ENCODE measurements at regions not wholly inside any gene's neighbourhood (a gene's known extent, or its start where the extent isn't known, plus 50 kb on each side); places are given as distances from the start of the nearest gene placed in this dataset.

DNA sequence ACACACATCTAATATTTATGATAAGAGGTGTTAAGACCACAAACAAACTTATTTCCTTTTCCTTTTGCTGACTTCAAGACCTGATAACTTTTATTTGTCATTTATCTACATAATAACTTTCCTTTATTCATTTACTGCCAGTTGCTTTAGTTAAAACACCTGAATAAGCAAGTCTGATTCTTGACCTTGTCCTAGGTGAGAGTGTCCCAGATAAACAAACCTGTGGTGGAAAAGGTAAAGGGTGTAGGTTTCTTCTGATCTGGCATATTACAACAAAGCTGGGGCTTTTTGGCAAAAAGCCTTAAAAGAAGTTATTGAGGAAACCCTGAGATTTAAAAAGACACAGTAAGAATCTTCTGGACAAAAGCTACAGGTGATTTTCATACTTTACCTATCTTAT, 191.5 kb downstream of the ZBBX start:
- DNase-seq = no peak

DNA sequence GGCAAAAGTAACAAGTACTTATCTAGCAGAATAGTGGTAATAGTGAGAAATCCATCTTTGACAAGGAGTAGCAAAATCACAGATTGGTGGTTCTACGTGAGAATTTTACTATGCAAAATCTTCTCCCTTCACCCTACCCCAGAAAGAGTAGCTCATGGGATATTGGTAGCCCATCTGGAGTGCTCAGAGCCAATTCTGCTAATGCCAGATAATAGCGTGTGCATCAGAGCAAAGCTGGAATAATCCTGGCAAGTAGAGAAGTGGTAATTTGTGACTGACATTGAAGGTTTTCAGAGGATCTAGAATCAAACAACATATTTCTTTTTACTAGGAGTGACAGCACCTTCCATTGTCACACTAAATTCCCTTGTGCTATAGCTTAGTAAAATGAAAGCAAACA, 192.9 kb downstream of the ZBBX start:
- no peak for DNase-seq

- DNase-seq = no peak
These were observed 195.6 kb downstream of the ZBBX start for GRCh38 chr3:167184511-167184910.

DNA sequence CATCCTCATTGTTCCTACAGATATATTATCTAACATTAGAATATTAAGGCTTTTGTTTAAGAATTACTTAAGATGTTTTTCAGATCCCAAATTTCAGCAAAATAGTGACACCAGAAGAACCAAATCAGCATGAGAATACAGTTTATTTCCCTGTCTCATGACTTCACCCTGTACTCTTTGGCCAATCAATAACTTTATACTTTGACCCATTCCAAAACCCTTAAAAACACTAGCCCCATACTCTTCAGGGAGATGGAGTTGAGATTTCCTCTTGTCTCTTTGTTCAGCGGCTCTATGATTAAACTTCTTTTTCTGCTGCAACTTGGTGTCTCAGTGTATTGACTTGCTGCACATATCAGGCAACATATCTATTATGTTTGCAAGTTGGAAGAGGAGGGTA, 207.7 kb downstream of the ZBBX start:
- no peak for DNase-seq

DNA sequence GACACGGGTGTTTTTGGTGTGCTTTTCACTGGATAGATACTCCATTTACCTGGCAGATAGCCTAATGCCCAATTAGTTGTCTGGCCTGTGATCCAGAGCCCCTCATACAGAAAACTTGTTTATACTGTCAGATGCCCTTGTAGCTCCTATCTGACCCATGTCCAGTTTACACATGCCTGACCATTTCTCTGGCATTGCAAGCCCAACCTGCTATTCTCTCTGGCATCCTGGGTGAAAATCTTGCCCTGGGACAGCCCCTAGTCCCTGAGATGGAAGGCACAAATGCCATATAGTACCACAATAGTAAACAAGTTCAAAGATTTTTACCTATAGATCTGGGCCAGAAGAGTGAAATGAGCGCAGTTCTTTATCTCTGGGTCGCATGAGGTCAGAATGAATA, 212.6 kb downstream of the ZBBX start:
- no peak for DNase-seq

GRCh38 chr3:167166594-167167253, 213.4 kb downstream of the ZBBX start:
- DNase-seq = no peak

GRCh38 chr3:167166012-167166411, 214.1 kb downstream of the ZBBX start:
- no peak for DNase-seq

DNA sequence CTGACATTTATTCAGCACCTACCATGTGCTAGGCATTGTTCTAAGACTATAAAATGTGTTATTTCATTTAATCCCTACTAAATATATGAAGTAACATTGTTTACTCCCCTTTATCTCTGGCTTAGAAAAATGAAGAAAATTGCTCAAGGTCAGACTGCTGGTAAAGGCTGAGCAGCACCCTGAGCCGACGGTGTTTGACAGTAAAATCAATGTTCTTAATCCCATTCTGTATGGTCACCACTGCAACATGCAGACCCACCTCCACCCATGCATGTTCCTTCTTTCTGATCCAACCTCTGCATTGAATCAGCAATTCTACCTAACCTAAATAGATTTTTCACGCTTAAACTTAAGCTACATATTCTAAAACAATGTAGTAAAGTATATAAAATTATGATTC, 216.5 kb downstream of the ZBBX start:
- no peak for DNase-seq

GRCh38 chr3:167162083-167162482, 218.0 kb downstream of the ZBBX start:
- no peak for DNase-seq

- peak; percentile 42 for DNase-seq
These were observed 219.3 kb downstream of the ZBBX start for GRCh38 chr3:167160781-167161180.

- no peak for DNase-seq
These were observed 228.5 kb downstream of the ZBBX start for GRCh38 chr3:167151636-167152035.

DNA sequence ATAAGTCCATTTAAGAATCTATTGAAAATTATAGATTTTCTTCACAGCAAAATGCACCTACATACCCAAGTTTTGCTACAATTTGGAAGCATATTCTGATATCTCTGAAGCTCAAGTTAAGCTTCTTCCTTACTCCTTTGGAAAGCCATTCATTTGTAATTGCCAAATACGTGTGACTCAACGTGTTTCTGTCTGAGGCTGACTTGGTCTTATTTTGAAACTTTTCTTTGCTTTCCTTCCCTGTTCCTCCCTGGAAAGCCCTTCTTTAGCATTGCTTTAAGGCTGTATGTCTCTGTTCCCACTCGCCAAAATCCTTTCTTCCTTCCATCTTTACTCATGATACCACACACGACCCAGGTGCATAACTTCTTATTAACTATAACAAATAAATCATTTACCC, 232.0 kb downstream of the ZBBX start:
- DNase-seq = no peak

DNA sequence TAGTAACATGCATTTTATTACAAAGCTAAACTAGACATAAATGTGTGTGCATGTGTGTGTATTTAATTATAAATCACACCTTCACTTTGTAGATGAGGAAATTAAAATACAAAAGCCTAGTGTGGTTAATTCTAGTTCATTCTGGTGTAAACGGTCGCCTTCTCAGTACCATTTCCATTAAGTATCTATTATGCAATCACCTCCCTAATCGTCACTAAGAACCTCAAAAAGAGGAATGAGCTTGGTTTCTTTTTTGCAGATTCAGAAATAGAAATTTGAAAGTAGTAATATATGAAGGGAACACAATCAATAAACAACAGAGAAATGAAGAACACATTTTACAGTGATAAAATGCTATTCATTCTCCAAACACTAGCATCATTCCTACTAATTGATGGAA, 233.2 kb downstream of the ZBBX start:
- DNase-seq = no peak

DNA sequence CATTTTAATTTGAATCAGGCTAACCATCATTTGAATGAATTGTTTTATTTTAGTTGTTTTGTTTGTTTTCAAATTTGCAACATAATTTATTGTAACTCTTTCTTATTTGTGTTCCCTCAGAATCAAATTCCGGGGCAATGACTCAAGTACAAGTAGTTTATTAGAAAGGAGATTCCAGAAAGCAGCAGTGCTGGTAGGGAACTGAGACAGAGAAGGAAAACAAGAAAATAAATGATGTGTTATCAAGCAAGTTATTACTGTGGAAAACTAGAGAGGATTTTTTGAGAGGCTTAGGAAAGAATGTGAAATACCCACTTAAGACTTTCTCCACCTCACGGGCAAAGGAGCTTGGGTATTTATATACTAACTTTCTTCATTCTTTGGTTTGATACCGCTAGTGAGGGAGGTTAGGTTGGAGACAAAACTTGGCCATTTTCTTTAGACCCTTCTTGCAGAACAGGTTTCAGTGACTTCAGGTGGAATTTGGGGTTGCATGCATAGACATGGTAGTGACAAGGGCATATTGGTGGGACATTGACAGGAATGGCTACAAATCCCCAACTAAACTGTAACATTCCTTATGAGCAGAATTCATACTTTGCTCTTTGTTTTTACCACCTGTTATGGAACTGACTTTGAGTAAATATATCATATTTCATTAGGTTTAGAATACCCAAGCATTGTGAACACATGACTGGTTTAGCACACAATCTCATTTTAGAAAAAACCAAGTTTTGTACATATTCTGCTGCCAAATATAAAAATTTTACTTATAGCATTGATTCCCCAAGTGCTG, 254.3 kb downstream of the ZBBX start:
- no peak for DNase-seq

- DNase-seq = no peak
These were observed 259.3 kb downstream of the ZBBX start for GRCh38 chr3:167120828-167121227.

DNA sequence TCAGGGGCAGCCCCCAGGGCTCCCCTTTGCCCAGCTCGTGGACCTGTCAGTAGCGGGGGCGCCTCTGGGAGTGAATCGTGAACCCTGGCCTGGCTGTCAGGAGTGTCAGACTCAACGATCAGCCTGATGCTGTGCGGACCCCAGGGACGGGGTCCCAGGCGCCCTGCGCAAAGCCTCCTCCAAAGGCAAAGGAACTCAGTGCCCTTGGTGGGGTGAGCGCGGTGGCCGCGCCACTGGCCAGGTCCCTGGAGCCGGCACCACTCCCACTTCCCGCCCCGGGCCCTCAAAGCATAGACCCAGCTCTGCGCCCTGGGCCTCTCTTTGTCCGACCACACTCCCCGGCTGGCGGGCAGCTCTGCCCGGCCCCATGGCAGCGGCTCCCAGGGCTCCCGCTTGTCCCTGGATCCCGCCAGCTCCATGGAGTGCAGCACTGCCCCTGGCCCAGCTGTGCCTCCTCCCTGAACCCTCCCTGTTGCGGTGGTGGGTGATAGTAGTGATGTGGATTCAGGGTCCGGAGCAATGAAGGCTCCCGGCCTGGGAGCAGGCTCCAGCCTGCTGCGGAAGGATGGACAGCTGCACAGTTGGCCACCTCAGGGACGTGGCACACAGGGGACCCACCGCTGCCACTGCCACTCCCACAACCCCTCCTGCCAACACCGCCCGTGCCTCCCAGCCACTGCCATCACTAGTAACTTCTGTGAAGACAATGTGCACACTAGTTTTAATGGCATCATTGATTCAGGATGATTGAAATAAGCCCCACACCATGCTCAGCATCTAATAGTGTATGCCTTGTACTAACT, 263.8 kb downstream of the ZBBX start:
- no peak for DNase-seq

GRCh38 chr3:167115331-167115934, 264.7 kb downstream of the ZBBX start:
- DNase-seq = no peak

GRCh38 chr3:167114619-167115018, 265.5 kb downstream of the ZBBX start:
- DNase-seq = no peak

DNA sequence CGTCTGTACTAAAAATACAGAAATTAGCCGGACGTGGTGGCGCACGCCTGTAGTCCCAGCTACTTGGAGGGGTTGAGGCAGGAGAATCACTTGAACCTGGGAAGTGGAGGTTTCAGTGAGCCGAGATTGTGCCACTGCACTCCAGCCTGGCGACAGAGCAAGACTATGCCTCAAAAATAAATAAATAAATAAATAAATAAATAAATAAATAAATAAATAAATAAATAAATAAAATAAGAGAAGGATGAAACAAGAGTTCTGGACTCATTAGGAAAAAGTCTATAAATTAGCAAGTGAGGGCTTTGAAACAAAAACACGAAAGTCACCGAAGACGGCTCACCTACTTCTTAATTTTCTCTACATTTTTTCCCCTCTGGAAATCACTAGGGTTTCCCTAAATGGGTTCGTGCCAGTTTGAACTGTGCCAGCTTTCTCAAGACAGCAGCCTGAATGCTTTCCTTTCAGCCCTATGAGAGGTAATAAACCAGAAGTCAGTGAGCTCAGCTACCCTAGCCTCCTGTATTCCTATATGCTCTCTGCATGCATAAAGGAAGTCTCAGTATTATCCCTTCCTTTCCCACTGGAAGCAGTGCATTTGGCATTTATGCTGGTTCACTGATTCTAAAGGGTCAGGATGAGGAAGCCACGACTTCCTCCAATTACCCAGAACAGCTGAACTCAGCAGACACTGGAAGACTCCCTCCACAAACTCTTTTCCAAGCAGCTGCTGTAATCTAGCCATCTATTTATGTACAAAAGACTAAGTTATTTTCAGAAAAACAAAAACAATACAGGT, 266.9 kb downstream of the ZBBX start:
- no peak for DNase-seq

DNA sequence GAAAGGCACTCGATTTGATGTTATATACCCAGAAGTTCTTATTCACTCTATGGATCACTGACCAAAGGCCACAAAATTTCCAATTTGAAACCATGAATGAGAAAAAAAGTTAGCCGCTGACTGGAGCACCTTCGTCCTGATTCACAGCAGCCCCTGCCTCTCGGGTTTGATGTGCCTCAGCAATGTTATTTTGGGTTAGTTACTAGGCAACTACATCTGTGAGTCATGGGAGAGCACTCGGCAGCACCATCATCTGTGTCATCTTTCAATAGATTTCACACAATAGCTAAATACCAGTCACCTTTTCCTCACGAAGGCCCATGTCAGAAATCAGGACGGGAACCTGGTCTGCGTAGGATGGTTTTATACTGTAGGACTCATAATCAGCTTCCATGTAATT, 269.2 kb downstream of the ZBBX start:
- no peak for DNase-seq

DNA sequence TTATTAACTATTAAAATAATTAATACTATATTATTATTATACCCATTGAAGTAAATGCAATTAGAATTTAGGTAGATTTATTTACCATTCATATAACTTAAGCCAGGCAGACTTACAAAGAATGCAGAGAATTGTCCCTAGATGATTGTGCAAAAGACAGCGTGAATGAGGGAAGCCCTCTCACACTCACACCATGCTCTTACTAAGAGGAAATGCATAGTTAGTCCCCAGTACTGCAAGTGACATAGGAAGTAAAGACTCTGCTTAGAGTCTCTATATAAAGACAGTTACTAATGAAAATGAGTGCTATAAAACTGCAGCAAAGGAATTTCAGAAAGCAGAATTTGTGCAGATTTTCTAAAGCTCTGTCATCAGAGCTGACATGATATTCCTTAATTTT, 270.4 kb downstream of the ZBBX start:
- no peak for DNase-seq

DNA sequence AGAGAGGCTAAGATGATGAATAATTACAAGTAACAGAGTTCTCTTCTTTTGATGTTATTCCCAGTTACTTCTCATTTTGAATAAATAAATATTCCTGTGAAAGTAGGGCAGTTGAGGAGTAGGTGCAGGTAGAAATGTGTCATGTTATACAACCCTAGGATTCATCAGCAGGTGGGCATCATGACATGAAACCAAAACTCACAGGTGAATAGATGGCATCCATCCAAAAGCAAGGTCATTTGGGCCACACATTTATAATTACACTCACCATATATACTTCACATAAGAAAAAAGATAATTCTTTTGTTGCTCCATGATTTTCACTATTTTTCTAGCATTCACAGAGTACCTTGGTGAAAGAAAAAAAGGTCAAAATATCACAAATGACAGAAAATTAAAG, 273.6 kb downstream of the ZBBX start:
- DNase-seq = no peak

DNA sequence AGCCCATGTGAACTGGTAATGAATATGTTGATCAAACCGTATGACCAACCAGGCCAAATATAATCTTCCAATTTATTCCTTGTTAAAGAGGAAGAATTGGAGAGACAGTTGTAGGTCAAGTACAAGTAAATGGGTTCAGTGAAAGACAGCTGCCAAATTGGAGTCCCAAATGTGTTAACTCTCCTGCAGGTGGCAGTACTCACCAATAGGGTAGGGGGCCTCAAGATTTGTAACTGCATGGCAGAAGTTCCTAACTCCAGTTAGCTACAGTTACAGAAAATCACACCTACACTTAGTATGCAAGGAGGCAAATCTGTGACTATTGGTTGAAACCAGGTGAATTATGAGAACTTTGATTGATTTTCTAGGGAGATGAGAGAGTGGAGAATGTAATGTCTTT, 278.0 kb downstream of the ZBBX start:
- no peak for DNase-seq

Measured in DMS 273 treated with DMSO at 0.1 percent for 48 hours (cell line).